RWPE2 (cell line): ENCODE measurements at regions not wholly inside any gene's neighbourhood (a gene's known extent, or its start where the extent isn't known, plus 50 kb on each side); places are given as distances from the start of the nearest gene placed in this dataset.

ENCODE experiments used
- ATAC-seq: fragments of 200-7000 bp; cut with Tn5 transposase; 3 replicates; pipeline ENCODE4 v1.9.1; 2021; ENCODE audit warnings: low read depth
- DNase-seq: peaks from one replicate; pipeline ENCODE4 v3.0.0-alpha.2; 2020; ENCODE audit warnings: low spot score
- H3K27ac ChIP-seq: fragments of 450-650 bp; 2 replicates; pipeline ENCODE4 v1.5.1; 2017; ENCODE audit warnings: mild to moderate bottlenecking; ENCODE audit not compliant: poor library complexity, severe bottlenecking
- H3K27me3 ChIP-seq: fragments of 250-450 bp; sonication (Bioruptor Pico); 2 replicates; pipeline ENCODE4 v1.5.1; 2021; ENCODE audit warnings: mild to moderate bottlenecking, moderate library complexity; ENCODE audit not compliant: insufficient read depth, poor library complexity, severe bottlenecking
- H3K36me3 ChIP-seq: fragments of 250-450 bp; sonication (Bioruptor Pico); 2 replicates; pipeline ENCODE4 v1.5.1; 2020; ENCODE audit warnings: low read depth, mild to moderate bottlenecking, moderate library complexity
- H3K4me1 ChIP-seq: fragments of 250-450 bp; sonication (Bioruptor Pico); 2 replicates; pipeline ENCODE4 v1.5.1; 2021; ENCODE audit warnings: mild to moderate bottlenecking, moderate library complexity; ENCODE audit not compliant: insufficient read depth, poor library complexity, severe bottlenecking
- H3K4me3 ChIP-seq: fragments of 250-450 bp; sonication (Bioruptor Pico); 2 replicates; pipeline ENCODE4 v1.5.1; 2021; ENCODE audit warnings: mild to moderate bottlenecking, moderate library complexity; ENCODE audit not compliant: severe bottlenecking
- H3K9me3 ChIP-seq: fragments of 250-450 bp; sonication (Bioruptor Pico); 2 replicates; pipeline ENCODE4 v1.5.1; 2021; ENCODE audit warnings: mild to moderate bottlenecking, moderate library complexity; ENCODE audit not compliant: severe bottlenecking
- TF ChIP-seq, protein P1 (sequence below): fragments of 450-650 bp; IDR thresholded peaks from one replicate; pipeline ENCODE4 v1.5.1; 2017; ENCODE audit warnings: mild to moderate bottlenecking, moderate library complexity; ENCODE audit not compliant: poor library complexity, severe bottlenecking

DNA sequence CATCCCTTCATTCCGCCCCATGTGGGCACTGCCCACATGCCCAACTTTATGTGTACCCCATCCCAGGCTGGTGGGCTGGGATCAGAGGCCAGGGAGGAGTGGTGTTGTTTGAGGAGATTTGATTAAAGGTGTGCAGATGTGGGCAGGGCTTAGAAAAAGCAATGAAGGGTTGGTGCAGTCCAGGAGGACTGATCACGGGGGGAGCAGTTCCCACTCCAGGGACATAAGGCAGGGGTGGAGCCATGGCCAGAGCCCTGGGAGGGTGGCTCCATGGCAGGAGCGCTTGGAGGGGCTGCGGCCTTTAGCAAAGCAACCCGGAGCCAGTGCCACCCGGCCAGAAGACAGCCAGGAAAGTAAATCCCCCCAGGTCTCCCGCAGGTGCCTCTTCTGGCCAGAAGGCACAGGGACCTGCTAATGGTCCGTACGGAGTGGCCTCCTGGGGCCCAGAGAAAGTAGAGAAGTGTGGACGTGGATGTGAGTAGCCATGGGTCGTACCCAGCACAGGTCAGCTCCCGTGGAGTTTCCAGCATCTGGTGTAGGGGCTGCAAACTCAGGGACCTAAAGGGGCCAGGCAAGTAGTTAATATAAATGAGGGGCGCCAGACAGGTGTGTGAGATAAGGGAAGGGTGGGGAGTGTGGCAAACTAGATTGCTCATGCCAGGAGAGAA, 62.1 kb upstream of the APCDD1L start:
- peak; percentile 70 for DNase-seq
- no peaks in the 10 kb centered on the region for H3K4me1 ChIP-seq
- H3K36me3 ChIP-seq = no peaks in the 10 kb centered on the region
- H3K27ac ChIP-seq = no peak overlapping the region
- ATAC-seq = no peak
- TF ChIP-seq, protein P1, sequence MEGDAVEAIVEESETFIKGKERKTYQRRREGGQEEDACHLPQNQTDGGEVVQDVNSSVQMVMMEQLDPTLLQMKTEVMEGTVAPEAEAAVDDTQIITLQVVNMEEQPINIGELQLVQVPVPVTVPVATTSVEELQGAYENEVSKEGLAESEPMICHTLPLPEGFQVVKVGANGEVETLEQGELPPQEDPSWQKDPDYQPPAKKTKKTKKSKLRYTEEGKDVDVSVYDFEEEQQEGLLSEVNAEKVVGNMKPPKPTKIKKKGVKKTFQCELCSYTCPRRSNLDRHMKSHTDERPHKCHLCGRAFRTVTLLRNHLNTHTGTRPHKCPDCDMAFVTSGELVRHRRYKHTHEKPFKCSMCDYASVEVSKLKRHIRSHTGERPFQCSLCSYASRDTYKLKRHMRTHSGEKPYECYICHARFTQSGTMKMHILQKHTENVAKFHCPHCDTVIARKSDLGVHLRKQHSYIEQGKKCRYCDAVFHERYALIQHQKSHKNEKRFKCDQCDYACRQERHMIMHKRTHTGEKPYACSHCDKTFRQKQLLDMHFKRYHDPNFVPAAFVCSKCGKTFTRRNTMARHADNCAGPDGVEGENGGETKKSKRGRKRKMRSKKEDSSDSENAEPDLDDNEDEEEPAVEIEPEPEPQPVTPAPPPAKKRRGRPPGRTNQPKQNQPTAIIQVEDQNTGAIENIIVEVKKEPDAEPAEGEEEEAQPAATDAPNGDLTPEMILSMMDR = no peak
- no peaks in the 10 kb centered on the region for H3K27me3 ChIP-seq
- H3K9me3 ChIP-seq = no peaks in the 10 kb centered on the region
- H3K4me3 ChIP-seq = no peak overlapping the region

DNA sequence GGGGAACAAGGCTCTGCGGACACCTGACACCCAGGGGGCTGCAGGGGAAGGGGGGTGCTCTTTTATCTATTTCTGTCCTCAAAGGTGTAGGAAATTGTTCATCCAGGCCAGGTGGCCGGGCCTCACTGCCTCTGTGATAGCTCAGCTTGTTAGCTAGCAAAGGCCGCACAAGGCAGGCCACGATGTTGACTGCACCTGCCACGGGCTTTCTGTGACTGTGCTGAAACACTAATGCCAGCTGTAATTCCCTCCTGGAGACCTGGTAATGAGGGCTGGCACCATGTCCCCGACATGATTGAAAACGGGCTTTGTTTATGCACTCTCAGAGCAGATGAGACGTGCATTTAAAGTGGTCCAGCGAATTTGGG, 61.4 kb upstream of the APCDD1L start:
- no peaks in the 10 kb centered on the region for H3K9me3 ChIP-seq
- H3K36me3 ChIP-seq = no peaks in the 10 kb centered on the region
- no peak overlapping the region for H3K27ac ChIP-seq
- no peak overlapping the region for H3K4me3 ChIP-seq
- H3K27me3 ChIP-seq = no peaks in the 10 kb centered on the region
- TF ChIP-seq, protein P1 = no peak
- no peak for DNase-seq
- H3K4me1 ChIP-seq = no peaks in the 10 kb centered on the region
- ATAC-seq = no peak

DNA sequence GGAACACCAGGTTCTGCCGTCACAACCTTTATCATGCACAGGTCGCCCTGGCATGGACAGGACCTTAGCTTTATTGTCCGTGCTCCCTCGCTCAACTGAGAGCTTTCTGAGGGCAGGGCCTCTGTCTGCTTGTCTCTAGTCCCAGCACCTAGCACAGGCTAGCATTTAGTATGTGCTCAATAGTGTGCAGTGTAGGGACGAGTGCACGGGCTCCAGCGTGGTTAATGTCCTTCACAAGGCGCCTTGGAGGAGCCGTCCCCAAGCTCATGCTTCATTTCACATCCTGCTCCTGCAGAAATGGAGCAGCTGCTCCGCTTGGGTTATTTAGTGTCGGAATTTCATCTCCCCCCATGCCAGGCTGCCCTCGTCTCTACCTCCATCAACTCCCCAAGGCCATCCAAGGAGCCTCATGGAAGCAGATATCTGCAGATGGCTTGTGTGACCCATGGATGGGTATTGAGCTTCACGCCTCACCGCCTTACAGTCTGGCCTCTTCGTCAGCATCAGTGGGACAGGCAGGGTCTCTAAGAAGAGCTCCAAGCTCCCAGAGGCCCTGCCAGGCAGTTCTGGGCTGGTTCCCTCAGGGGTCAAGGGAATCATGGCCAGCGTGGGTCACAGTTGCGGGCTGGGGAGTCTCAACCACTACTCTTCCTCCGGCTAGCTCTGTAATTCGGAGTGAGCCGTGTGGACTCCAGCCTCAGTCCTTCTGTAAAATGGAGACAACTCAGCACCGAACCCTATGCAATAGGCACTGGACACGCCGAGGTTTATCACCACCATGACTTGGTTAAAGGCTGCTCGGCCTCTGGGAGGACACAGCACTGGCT, 60.8 kb upstream of the APCDD1L start:
- Histone ChIP-seq H3K27me3 (no peaks in the 10 kb centered on the region), H3K4me3 (no peak overlapping the region), H3K4me1 (no peaks in the 10 kb centered on the region), H3K27ac (no peak overlapping the region), H3K36me3 (no peaks in the 10 kb centered on the region), H3K9me3 (no peaks in the 10 kb centered on the region)
- peak; percentile 73 for DNase-seq
- no peak for ATAC-seq
- TF ChIP-seq, protein P1 = no peak

DNA sequence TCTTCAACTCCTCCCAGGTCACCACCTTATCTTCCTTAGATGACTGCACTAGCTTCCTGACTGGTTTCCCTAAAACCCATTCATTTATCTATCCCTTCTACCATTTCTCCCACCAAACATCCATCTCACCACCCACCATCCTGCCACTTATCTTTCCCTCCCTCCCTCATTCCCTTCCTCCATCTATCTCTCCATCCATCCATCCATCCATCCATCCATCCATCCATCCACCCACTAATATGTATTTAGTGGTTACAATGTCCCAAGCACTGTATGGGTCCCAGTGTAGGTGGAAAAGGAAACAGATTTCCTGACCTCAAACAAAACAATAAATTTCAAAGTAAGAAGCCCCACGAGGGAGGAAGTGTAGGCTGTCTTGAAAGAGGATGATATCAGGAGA, 59.3 kb upstream of the APCDD1L start:
- DNase-seq (no peak), ATAC-seq (no peak)
- Histone ChIP-seq H3K36me3 (no peaks in the 10 kb centered on the region), H3K27ac (no peak overlapping the region), H3K4me1 (no peaks in the 10 kb centered on the region), H3K4me3 (no peak overlapping the region), H3K9me3 (no peaks in the 10 kb centered on the region), H3K27me3 (no peaks in the 10 kb centered on the region)
- TF ChIP-seq, protein P1 = no peak

DNA sequence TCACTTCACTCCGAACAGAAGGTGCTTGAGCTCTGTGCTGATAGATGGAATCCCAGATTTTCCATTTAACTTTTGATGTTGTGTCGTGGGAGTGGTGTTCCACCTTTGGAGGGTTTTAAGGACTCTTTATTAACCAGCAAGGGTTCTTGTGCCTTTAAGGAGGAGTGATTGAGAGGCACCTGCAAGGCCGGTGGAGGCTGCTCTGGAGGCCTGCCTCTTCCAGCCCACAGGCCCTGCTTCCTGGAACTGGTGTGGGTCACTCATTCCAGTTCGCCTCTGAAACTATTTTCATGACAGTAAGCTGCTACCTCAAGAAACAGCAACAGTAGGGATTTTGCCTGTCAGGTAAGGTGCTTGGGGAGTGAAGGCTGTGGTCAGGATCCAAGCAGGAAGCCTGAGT, 58.8 kb upstream of the APCDD1L start:
- H3K36me3 ChIP-seq = no peaks in the 10 kb centered on the region
- H3K4me3 ChIP-seq = no peak overlapping the region
- TF ChIP-seq, protein P1 = no peak
- no peak overlapping the region for H3K27ac ChIP-seq
- ATAC-seq (no peak), DNase-seq (peak; percentile 37)
- H3K4me1 ChIP-seq = no peaks in the 10 kb centered on the region
- no peaks in the 10 kb centered on the region for H3K9me3 ChIP-seq
- no peaks in the 10 kb centered on the region for H3K27me3 ChIP-seq
